HG02840 (cell line): ENCODE measurements at regions not wholly inside any gene's neighbourhood (a gene's known extent, or its start where the extent isn't known, plus 50 kb on each side); places are given as distances from the start of the nearest gene placed in this dataset.

Source experiments
- ATAC-seq: cut with Tn5 transposase; IDR thresholded peaks from one replicate; pipeline ENCODE4 v1.9.1; 2021; ENCODE audit warnings: mild to moderate bottlenecking, moderate library complexity, moderate number of reproducible peaks; ENCODE audit not compliant: unreplicated experiment, low FRiP score

DNA sequence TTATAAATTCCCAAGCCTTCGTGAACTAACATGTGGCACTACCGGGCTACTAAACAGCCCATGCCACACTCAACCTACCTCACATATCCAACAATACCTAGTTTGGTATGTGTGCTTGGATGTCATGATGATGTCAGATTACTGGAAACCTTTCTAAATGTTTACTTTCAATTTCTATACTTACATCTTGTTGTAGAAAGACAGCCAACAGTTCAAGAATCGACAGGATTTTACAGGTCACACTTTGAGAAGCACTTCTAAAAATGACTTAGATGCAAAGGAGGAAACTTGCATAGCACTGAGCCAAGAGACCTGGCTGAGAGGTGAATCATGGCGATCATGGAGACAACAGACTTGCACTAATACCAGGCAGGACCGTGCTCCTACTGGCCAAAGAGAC lies 209.9 kb downstream of the COL4A1 start:
- no peak for ATAC-seq

DNA sequence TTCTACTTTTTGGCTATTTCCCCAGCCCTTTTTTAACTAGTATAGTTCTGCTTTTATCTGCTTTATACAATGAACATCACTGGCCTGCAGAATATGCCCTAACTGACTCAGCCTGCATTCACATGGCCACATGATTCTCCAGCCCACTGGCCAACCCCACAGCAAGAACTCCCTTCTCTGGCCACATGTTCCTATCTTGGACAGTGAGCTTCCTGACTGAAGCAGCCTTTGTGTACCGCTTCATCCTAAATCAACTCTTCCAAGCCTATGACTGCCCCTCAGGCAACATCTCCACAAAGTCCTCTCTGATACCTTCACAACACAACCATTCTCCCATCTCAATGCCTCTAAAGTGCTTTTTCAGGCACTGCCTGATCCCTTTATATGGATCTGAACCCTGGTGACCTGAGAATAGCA lies 214.1 kb downstream of the COL4A1 start:
- ATAC-seq = no peak

DNA sequence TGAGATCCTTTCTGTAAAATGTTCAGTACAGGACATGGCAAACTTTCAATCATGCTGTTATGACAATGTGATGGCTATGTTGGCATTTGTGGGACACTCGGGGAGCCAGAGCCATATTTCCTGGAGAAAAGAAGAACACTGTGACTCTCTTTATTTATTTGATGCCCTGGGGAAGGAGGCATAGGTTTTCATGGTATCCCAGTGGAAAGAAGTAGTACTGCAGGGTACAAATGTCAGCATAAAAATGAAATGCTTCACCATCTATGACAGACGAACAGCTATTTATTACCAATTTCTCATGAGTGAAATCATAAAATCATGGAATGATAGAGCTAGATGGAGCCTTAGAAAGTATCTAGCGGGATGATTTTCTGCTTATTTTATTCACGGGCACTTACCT lies 217.1 kb downstream of the COL4A1 start:
- ATAC-seq = no peak

DNA sequence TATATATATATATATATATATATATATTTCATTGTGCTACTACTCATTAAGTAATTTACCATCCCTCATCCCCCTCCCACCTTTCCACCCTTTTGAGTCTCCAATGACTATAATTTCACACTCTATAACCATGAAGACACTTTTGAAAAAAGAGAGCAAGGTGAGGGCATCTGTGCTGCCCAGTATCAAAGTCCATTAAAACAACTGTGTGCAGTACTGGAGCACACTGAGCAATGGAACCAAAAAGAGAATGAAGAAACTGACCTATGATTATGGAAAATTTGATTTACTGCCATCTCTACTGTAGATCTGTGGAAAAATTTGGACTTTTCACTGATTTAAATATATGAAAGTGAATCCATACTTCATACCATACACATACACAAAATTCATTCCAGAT lies 217.9 kb downstream of the COL4A1 start:
- no peak for ATAC-seq

DNA sequence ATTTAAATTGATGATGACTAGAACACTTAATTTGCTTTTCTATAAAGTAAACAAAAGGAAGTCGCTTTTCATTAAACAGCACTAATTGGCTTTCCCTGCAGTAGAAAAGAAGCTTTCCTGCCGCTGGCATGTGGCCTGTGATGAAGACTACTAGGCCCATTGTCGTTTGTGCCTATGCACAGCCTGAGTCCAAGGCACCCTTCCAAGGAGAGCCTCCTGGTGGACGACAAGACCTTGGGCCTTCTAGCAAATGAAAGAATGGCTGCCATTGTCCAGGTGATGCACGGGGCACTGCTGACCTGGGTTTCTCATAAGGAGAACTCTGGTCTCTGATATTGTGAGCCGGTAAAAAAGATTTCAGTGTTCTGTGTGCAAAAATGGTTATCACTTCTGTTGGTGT lies 233.0 kb downstream of the COL4A1 start:
- no peak for ATAC-seq

DNA sequence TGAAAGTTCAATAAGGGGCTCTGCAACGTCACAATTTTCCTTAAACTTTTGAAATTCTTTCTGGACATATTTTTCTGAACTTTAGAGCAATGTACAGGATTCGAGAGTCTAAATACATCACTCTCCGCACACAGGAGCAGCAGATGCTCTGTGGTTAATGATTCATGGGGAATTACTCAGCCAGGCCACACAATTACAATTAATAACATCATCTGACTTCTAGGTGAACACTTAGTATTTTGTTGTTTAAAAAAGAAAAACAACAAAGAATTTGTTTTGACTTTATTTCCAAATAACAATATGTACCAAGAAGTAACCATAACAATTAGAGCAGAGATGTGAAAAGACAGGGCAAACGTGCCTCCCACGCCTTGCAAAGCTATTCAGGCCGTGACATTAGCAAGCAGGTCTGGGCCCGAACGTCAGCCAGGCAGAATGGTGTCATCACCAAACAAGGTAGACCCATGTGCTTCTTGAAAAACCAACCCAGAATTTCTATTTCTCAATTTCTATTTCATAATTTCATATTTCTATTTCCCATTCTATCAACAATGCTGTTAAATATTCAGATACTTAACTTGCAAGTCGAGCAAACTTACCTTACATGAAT lies 236.3 kb downstream of the COL4A1 start:
- no peak for ATAC-seq

DNA sequence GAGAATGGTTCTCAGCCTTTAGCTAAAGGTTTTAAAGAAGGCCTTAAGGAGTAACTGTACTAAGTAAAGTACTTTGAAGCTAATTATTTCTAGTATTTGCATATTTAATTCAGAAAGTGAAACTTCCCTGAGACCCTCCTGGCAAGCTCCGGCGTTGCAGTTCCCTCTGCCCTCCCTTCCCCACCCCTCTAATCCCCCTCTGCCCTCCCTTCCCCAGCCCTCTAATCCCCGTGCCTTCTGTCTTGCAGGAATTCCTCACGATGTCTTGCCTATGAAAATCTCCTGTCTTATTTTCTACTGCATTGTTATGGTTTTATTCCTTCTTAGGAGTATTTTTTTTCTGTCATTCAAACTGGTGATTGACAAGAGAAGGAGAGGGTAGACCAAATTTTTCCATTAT lies 236.9 kb downstream of the COL4A1 start:
- ATAC-seq = no peak

DNA sequence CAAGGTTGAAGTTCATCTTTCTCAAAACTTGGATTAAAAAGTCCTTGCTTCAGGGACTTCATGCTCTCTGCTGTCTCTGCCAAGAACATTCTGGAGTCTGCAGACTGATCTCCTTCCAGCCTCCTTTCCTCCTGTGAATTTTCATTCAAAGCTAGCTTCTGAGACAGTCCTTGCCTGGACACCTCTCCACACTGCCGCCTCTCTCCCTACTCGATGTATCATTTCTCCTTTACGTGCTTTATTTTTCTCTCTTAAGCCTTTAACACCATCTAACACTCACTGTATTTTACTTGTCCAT lies 238.8 kb downstream of the COL4A1 start:
- ATAC-seq = no peak

DNA sequence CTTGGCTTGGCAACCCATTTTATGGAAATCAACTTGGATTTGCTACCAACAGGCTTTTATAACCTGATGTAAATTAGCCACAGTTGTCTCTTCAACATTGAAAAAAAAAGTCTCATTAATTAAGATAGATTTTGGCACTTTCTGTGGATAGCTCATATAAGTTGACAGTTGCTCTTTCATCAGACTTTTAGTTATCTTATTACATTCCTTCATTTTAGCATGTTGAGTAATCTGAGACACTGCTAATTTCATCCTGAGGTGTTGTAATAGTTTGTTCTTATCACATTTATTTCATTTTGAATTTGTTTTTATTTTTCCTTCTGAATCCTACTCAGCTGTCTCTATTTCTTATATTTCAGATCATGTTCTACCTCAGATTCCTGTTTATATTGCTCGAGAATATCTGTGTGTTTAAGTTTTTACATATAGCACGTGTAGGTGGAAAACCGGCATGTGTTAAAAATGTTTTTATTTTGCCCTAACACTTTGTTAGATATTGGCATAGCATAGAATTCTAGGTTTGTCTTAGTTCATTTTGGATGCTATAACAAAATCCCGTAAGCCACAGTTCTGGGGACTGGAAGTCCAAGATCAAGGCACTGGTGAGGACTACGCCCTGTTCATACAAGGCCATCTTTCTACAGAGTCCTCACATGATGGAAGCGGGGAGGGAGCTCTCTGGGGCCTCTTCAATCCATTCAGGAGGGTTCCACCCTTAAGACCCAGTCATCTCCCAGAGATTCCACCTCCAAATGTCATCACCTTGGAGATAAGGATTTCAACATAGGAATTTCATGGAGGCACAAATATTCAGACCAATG lies 239.4 kb downstream of the COL4A1 start:
- no peak for ATAC-seq

DNA sequence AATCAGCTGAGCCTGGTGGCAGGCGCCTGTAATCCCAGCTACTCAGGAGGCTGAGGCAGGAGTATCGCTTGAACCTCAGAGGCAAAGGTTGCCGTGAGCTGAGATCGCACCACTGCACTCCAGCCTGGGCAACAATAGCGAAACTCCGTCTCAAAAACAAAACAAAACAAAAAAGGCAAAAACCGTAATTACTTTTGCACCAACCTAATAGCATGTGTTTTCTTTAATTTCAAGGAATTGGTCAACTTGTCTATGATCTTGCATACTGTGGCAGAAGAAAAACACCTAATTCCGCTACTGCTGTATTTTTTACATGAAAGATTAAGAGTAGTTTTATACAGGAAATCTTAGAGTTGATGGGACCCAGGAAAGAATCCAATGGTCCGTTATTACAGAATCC lies 241.2 kb downstream of the COL4A1 start:
- no peak for ATAC-seq

DNA sequence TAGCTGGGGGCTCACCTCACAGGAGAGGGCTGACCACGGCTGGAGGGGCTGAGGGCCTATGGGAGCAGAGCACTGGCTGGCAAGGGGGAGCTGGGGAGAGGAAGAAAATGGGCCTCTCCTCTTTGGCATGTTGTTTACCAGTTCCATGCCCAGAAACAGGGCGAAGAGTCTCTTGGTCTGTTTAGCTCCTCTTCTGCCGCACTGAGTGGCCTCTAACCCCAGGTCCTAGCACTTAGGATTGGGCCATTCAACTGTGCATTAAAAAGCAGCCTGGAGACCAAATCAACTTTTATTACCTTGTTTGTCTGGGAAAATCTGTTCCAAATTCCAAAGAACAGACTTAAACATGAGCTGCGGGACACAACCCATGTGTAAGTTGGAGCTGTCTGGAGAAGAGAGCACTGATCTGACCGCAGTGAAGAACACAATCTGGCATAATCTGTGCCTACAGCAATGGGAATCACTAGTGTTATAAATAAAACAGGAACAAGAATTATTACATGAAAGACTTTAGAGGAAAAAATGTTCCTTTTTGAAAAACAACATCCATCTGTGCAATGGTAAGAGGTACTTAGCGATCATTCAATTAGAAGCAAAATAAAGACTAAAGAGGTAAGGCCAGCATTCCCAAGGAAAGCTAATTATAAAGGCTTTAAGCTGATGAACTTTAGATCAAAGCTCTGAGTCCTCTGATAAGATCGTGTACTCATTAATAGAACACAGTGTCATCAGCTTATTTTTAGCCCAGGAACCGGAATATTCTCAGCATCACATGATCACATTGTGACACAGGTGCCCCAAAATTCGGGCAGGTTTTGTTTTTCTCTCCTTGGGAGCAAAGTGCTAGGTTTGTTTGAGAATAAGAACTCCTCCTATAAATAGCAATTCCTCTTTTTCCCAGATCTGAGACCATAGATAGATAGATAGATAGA lies 243.2 kb downstream of the COL4A1 start:
- ATAC-seq = no peak

DNA sequence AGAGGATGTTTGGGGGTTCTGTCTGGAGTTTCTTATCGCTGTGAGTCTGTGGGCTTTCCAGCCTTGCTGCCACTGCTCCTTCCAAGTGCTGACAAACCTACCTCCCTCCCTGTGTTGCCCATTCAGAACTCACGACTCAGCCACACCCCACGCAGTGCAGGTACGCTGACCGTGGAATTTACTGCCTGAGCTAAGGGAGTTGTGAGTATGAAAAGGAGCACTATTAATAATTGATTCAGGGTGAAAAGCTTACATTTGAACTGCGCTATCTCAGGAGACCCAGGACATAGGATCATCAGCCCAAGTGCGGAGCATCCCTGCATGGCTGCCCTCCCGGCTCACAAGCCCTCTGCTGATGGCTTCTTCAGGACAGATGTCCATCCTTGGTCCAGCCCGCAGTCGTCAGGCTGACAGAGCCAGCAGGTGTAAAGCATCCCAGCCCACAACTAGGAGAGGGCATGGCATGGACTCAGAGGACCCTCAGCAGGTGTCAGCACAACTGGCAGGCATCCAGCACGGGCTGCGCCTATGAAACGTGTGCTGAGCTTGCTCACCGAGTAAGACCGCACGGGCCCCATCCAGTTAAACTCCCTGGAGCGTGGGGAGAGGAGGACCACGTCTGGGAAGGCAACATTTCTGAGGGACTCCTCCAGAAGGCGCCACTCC lies 244.0 kb downstream of the COL4A1 start:
- no peak for ATAC-seq

DNA sequence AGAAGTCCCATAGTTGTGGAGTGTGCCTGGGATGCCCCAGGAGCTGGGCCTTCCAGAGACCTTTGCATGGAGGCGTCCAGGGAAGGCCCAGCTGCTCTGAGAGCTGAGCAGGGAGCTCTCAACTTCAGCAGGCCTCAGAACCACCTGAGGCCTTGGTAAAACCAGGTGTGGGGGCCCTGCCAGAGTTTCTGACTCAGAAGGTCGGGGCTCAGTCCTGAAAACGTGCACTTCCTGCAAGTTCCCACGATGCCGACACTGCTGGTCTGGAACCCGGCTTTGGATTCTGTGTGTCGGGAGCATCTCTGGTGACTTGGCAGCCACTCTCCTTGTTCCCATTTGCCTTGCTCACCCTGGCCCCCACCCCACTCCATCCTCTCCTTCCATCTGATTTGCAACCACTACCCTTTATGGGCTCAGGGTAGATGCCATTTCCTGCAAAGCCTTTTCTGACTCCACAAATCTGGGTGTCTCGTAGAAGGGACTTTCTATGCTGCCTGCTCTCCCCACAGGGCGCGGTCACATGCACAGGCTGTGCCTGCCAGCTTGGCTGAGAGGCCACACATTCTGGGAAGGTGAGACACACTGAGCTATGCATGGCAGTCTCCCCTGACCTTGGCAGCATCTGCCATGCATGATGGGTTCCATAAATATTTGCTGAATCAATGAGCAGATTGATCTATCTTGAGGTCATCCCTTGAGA lies 244.7 kb downstream of the COL4A1 start:
- no peak for ATAC-seq

DNA sequence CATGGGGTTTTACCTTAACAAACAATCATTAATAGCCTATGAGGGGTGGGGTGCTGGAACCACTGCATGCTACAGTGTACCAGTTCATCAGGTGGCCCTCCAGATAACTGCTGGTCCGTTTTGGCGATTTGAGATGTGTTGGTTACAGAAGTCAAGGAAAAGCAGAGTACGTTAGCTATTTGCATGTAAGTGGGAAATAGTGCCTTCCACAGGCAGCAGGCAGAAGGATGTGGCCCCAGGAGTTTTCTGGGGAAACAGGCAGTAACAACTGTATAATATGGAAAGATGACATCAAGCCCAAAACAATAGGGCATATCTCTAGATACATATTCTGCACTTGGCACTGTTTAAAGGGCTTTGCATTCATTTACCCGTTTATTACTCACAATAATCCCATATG lies 245.7 kb downstream of the COL4A1 start:
- no peak for ATAC-seq

DNA sequence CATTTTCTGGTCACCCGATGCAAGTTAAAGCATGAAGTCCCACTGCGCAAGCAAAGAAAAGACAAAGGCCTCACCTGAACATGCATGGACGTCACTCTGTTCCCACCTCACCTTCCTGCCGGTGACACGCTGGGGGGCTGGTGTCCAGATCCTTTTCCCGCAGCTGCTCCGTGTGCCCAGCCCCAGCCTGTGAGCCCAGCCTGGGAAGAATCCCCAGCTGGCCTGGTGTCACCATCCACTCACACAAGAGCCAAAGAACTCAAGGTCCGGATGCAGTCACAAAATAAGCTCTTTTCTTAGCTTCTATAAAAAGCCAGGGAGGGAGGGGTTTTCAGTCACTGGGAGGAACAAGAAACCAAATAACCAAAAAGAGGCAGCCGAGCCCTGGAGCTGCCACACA lies 249.9 kb downstream of the COL4A1 start:
- ATAC-seq = no peak

DNA sequence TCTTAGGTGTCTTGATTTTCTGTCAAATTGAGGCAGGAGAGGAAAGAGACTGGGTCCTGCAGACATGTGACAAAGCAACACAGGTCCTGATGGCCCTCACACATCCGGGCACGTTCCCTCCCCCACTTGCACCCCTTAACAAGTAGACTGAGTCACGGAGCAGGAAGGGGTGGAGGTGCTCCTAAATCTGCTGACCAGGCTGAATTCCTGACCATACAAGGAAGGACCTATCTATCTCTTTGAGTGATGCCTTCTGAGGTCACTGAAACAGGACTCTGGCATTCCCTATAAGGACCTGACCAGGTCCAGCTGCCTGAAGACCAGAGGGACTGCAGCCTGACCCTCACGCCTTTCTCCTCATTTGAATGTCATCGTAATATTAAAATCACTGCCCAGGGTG lies 250.3 kb downstream of the COL4A1 start:
- no peak for ATAC-seq

DNA sequence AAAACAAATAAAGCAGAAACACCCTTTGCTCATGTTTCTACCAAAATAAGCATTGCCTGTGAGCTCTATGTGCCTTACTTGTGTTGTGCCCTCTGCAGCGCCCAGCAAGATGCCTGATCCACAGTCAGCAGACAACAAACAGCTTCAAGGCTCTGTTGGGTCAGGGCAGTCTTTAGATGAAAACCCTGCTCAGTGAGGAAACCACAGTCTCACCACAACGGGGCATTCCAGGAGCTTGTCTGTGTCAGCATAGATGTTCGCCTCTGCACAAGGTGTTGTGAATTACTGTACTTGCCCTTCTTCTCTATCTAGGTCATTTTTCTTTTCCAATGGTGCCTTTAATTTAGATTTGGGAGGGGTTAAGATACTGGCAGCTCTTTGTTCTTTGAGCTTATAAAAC lies 251.9 kb downstream of the COL4A1 start:
- no peak for ATAC-seq

DNA sequence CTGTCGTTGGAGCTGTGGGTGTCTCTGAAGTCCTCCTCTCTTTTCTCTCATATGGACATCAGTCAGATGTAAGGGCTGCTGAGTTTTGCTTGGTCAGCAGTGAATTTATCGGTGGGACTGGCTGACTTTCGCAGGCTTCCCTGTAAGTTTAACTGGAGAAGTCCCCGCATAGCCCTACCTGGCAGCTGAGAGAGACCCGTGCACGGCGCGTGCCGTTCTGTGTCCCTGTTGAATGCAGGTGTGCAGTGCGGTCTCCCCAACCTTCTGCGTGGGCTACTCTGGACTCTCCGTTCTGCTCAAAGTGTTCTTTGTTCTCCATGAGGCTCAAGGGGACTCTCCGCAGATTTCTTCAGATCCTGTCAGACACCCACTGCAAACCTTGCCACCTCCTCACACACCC lies 252.9 kb downstream of the COL4A1 start:
- ATAC-seq = no peak

DNA sequence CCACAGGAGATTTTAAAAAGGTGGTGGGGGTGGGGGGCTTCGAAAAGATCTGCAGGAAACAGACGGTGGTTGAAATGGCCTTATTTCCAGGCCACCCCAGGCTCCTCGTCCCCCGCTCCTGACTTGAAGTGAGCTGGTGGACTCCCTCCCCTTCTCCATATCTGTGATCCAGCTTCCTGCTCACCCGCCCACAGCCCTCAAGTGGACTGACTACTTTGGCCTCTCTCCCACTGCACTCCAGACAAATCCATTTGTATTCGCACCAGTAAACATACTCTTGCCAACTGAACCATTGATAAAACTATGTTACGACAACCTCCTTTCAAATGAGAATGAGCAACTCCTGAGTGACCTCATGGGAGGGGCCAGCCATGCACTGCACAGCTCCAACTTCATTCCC lies 259.5 kb downstream of the COL4A1 start:
- no peak for ATAC-seq

DNA sequence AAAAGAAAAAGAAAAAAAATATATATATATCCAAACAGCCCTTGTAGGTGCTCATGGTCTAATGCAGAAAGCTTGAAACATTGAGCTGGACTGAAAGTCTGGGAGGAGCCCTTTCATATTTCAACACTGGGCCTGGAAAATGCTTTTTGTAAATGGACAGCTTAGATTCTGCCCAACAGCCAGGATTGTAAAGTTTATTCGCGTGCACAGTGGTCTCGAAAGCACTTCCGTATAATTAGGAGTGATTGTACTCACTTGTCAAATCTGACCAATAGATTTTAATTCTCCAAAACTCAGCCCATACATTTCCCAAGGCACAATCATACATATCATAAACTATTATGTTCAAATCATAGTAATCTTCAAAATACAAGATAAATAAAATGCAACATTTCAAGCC lies 260.1 kb downstream of the COL4A1 start:
- ATAC-seq = no peak
